ENCODE measurements at regions not wholly inside any gene's neighbourhood (a gene's known extent, or its start where the extent isn't known, plus 50 kb on each side); places are given as distances from the start of the nearest gene placed in this dataset.

DNA sequence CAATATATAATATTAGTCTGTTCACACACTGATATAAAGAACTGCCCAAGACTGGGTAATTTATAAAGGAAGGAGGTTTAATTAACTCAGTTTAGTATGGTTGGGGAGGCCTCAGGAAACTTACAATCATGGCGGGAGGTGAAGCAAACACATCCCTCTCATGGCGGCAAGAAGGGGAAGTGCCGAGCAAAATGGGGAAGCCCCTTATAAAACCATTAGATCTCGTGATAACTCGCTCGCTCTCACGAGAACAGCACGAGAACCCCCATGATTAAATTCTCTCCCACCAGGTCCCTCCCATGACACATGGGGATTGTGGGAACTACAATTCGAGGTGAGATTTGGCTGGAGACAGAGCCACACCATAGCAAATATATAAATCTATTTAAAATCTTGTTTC lies 269.8 kb downstream of the ATP23 start:
- TF ChIP-seq, protein P1, sequence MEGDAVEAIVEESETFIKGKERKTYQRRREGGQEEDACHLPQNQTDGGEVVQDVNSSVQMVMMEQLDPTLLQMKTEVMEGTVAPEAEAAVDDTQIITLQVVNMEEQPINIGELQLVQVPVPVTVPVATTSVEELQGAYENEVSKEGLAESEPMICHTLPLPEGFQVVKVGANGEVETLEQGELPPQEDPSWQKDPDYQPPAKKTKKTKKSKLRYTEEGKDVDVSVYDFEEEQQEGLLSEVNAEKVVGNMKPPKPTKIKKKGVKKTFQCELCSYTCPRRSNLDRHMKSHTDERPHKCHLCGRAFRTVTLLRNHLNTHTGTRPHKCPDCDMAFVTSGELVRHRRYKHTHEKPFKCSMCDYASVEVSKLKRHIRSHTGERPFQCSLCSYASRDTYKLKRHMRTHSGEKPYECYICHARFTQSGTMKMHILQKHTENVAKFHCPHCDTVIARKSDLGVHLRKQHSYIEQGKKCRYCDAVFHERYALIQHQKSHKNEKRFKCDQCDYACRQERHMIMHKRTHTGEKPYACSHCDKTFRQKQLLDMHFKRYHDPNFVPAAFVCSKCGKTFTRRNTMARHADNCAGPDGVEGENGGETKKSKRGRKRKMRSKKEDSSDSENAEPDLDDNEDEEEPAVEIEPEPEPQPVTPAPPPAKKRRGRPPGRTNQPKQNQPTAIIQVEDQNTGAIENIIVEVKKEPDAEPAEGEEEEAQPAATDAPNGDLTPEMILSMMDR (conservative IDR thresholded peaks at IDR 0.05; ENCODE audit: low read depth, low read length) = no peak
- no peak for TF ChIP-seq POLR2A (IDR thresholded peaks at IDR 0.05; ENCODE audit: low read depth, low read length)
- TF ChIP-seq, protein P2, sequence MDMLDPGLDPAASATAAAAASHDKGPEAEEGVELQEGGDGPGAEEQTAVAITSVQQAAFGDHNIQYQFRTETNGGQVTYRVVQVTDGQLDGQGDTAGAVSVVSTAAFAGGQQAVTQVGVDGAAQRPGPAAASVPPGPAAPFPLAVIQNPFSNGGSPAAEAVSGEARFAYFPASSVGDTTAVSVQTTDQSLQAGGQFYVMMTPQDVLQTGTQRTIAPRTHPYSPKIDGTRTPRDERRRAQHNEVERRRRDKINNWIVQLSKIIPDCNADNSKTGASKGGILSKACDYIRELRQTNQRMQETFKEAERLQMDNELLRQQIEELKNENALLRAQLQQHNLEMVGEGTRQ (IDR thresholded peaks at IDR 0.05; ENCODE audit: low read depth, low read length) = no peak
- no peak for TF ChIP-seq RFX5 (IDR thresholded peaks at IDR 0.05; ENCODE audit: low read depth, low read length)
- TF ChIP-seq RAD21 (IDR thresholded peaks at IDR 0.05; ENCODE audit: low read length) = no peak
- TF ChIP-seq FOS (IDR thresholded peaks at IDR 0.05; ENCODE audit: low read depth, low read length) = no peak
